Panc1 (cell line): ENCODE measurements at regions not wholly inside any gene's neighbourhood (a gene's known extent, or its start where the extent isn't known, plus 50 kb on each side); places are given as distances from the start of the nearest gene placed in this dataset.

ENCODE experiments used
- CTCF ChIP-seq: fragments of 450-650 bp; IDR thresholded peaks from 2 replicates; pipeline ENCODE4 v1.5.1; 2017; ENCODE audit warnings: mild to moderate bottlenecking
- POLR2AphosphoS5 ChIP-seq: IDR thresholded peaks from 2 replicates; pipeline ENCODE4 v1.6.1; 2012; ENCODE audit warnings: mild to moderate bottlenecking, low read depth, low read length, moderate library complexity
- REST ChIP-seq, 2 experiments: IDR thresholded peaks; 2 replicates each; pipeline ENCODE4 v1.6.1; 2011 to 2012; ENCODE audit warnings: low read depth in 2 of 2, control low read depth in 1 of 2, low read length in 1 of 2, mild to moderate bottlenecking in 1 of 2, moderate library complexity in 1 of 2; ENCODE audit not compliant: insufficient read depth in 1 of 2
- SIN3A ChIP-seq: IDR thresholded peaks from 2 replicates; pipeline ENCODE4 v1.6.1; 2012; ENCODE audit warnings: low read depth, mild to moderate bottlenecking, low read length, moderate library complexity, borderline replicate concordance; ENCODE audit not compliant: insufficient read depth
- TCF7L2 ChIP-seq: IDR thresholded peaks from 2 replicates; pipeline ENCODE4 v1.6.1; 2011; ENCODE audit warnings: mild to moderate bottlenecking, low read depth, low read length, inconsistent platforms

GRCh38 chr1:108048301-108049177 is 83.6 kb upstream of the VAV3 start:
- TF ChIP-seq CTCF (no peak), POLR2AphosphoS5 (no peak), SIN3A (no peak), REST (IDR thresholded peaks at IDR 0.05; ENCODE audit: insufficient read depth in 1 of 2, low read depth in 2 of 2, low read length in 1 of 2) (no peak), TCF7L2 (no peak)
